SH-SY5Y (cell line): ENCODE measurements at regions not wholly inside any gene's neighbourhood (a gene's known extent, or its start where the extent isn't known, plus 50 kb on each side); places are given as distances from the start of the nearest gene placed in this dataset.

Experiments
- GATA2 ChIP-seq: IDR thresholded peaks from 2 replicates; pipeline ENCODE4 v1.6.1; 2011; ENCODE audit warnings: mild to moderate bottlenecking, low read depth, low read length
- GATA3 ChIP-seq: IDR thresholded peaks from 2 replicates; pipeline ENCODE4 v1.6.1; 2011; ENCODE audit warnings: low read depth, mild to moderate bottlenecking, low read length, moderate library complexity

GRCh38 chr11:38019072-38019775, 1421.2 kb upstream of the RAG2 start:
- TF ChIP-seq GATA2, result no peak
- TF ChIP-seq GATA3, result no peak
